Heart left ventricle (tissue), 13 donors: ENCODE measurements at regions not wholly inside any gene's neighbourhood (a gene's known extent, or its start where the extent isn't known, plus 50 kb on each side); places are given as distances from the start of the nearest gene placed in this dataset.
"Not testable (repeated sequence)": the region's sequence is repeated elsewhere in the genome, so short reads cannot be mapped to it uniquely, and the experiment has no call there.

Source experiments
- POLR2A ChIP-seq, 2 donors: fragments of 450-650 bp; IDR thresholded peaks; one replicate each; pipeline ENCODE4 v1.6.1; 2017; ENCODE audit warnings: antibody characterized with exemption in 2 of 2, mild to moderate bottlenecking in 2 of 2, moderate library complexity in 2 of 2
- TF ChIP-seq, protein P1 (sequence below), 12 donors: fragments of 200-600 bp; sonication (generic) in 4 of 12; IDR thresholded peaks; one replicate each; pipeline versions ENCODE4 v1.5.0 to v1.8.0; 2018 to 2022; ENCODE audit warnings: antibody characterized with exemption in 12 of 12, mild to moderate bottlenecking in 5 of 12
- donor health status: ischemic (EF 13 %, LVEDD 7.1; RV severe dilation, severe dysfunction).
- donor health status: DM: no; HTN: yes; CAD: no.
- donor health status: DM: no; HTN: no; CAD: no.
- donor health status: ischemic (EF 25% LVEDD 6.9; RV normal size, moderate dysfunction).
- donor health status: ischemic (EF 25% LVEDD 5.7; RV mildly dilated, moderate dysfunction).
- donor health status: ischemic (EF 35%, LVEDD 5.7; RV mildly dilated, moderate dysfunction).
- donor health status: nonischemic (EF 11% LVEDD 7.7; RV severe dilation, severe dysfunction).
- donor health status: DM: yes; HTN: yes; CAD: no.
- donor health status: PGD.
- donor health status: ischemic (EF 29% LVEDD 5.4; RV normal size, mild dysfunction).
- donor health status: nonischemic (EF 23%, LVEDD 6.1; RV moderate dilation, normal function).

DNA sequence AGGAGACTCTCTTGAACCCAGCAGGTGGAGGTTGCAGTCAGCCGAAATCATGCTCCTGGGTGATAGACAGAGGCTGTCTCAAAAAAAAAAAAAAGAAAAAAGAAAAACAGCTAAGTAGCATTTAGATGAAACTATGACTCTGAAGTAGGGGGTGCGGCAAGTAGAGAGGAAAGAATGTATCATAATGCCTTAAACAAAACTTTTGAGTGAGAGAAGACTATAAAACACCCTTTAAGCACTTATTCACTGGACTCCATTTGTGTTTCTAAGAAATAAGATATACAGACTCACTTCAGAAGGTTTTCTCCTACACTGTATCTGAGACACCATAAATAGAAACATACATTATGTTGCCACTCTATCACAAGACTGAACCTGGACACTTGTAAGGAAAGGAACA lies 78.9 kb upstream of the NBPF20 start:
- TF ChIP-seq, protein P1, sequence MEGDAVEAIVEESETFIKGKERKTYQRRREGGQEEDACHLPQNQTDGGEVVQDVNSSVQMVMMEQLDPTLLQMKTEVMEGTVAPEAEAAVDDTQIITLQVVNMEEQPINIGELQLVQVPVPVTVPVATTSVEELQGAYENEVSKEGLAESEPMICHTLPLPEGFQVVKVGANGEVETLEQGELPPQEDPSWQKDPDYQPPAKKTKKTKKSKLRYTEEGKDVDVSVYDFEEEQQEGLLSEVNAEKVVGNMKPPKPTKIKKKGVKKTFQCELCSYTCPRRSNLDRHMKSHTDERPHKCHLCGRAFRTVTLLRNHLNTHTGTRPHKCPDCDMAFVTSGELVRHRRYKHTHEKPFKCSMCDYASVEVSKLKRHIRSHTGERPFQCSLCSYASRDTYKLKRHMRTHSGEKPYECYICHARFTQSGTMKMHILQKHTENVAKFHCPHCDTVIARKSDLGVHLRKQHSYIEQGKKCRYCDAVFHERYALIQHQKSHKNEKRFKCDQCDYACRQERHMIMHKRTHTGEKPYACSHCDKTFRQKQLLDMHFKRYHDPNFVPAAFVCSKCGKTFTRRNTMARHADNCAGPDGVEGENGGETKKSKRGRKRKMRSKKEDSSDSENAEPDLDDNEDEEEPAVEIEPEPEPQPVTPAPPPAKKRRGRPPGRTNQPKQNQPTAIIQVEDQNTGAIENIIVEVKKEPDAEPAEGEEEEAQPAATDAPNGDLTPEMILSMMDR (IDR thresholded peaks at IDR 0.05): not testable (repeated sequence)
- TF ChIP-seq POLR2A (IDR thresholded peaks at IDR 0.05): not testable (repeated sequence)
